Vagina (tissue), 2 donors: ENCODE measurements at regions not wholly inside any gene's neighbourhood (a gene's known extent, or its start where the extent isn't known, plus 50 kb on each side); places are given as distances from the start of the nearest gene placed in this dataset.

ENCODE experiments used
- DNase-seq, 2 donors: peaks; one replicate each; pipeline ENCODE4 v3.0.0-alpha.2; 2017; ENCODE audit errors: extremely low spot score in 2 of 2
- H3K27ac ChIP-seq: fragments of 200-600 bp; sonication (generic); one replicate; pipeline ENCODE4 v1.5.1; 2019
- H3K27me3 ChIP-seq: fragments of 200-600 bp; sonication (generic); one replicate; pipeline ENCODE4 v1.5.1; 2019
- H3K36me3 ChIP-seq, 2 donors: fragments of 200-600 bp; sonication (generic); one replicate each; pipeline ENCODE4 v1.5.1; 2017 to 2019
- H3K4me1 ChIP-seq: fragments of 200-600 bp; sonication (generic); one replicate; pipeline ENCODE4 v1.5.1; 2019
- H3K4me3 ChIP-seq, 2 donors: fragments of 200-600 bp; sonication (generic); 1 replicate in 1 of 2; 2 replicates in 1 of 2; pipeline ENCODE4 v1.5.1; 2016 to 2019
- H3K9me3 ChIP-seq: fragments of 200-600 bp; sonication (generic); one replicate; pipeline ENCODE4 v1.5.1; 2019
- CTCF ChIP-seq, 3 experiments: fragments of 450-650 bp in 2 of 3; fragments of 200-600 bp in 1 of 3; sonication (generic) in 1 of 3; IDR thresholded peaks; one replicate each; pipeline ENCODE4 v1.5.1; 2017 to 2019; ENCODE audit warnings: antibody characterized with exemption in 3 of 3, mild to moderate bottlenecking in 2 of 3, moderate library complexity in 2 of 3
- POLR2A ChIP-seq, 2 donors: fragments of 450-650 bp; IDR thresholded peaks; one replicate each; pipeline ENCODE4 v1.6.1; 2017; ENCODE audit warnings: antibody characterized with exemption in 2 of 2, mild to moderate bottlenecking in 2 of 2, moderate library complexity in 2 of 2
- POLR2AphosphoS5 ChIP-seq, 2 donors: sonication (generic); formaldehyde crosslinking; IDR thresholded peaks; one replicate each; pipeline ENCODE4 v1.9.0; 2017; ENCODE audit warnings: antibody characterized with exemption in 2 of 2, mild to moderate bottlenecking in 2 of 2, low read depth in 1 of 2; ENCODE audit not compliant: insufficient read depth in 1 of 2
- intact Hi-C: fragments of 100-400 bp; cut with DNase I; formaldehyde crosslinking; loops from one replicate; pipeline ENCODE4 v1.15.1; 2023

DNA sequence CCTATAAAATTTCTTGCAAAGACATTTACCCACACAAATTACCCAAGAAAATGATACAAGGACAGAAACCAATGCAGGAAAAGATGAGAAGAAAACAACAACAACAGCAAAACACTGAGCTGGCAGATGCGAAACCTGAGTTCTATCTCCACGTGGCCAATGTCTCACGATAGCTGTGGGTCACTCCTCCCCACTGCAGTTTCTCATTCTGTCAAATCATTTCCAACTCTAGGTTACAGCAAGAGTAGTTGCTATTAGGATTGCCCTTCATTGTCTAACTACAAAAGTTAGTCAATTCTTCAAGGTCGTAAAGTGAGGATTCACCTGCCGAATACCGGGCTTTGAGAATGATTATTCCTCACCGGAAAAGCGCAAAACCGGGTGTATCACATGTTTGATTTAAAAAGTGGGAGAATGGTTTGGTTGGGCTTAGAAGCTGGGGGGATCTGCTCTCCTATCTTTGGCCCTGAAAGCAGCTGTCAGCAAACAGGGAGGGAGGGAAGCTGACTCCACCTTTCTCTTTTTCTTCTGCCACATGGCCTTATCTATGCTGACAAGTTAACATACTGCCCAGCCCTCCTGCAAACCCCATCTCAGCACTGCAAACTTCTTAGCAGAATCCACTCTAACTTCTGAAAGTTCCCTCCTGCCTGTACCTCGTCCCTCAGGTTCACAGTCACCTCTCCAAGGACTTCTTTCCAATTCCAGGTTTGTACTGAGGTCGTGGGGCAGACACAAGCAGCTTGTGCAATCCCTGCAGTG is 473.0 kb downstream of the SOX11 start:
- intact Hi-C loops: no loop called here
- H3K4me3 ChIP-seq: no peak overlapping the region
- no peak for TF ChIP-seq POLR2AphosphoS5 (IDR thresholded peaks at IDR 0.05; ENCODE audit: insufficient read depth in 1 of 2, low read depth in 1 of 2)
- TF ChIP-seq POLR2A (IDR thresholded peaks at IDR 0.05): no peak
- TF ChIP-seq CTCF (IDR thresholded peaks at IDR 0.05): no peak
- no peak overlapping the region for H3K27ac ChIP-seq
- H3K36me3 ChIP-seq: no peaks in the 10 kb centered on the region
- no peaks in the 10 kb centered on the region for H3K27me3 ChIP-seq
- no peaks in the 10 kb centered on the region for H3K4me1 ChIP-seq
- no peaks in the 10 kb centered on the region for H3K9me3 ChIP-seq
- no peak for DNase-seq

DNA sequence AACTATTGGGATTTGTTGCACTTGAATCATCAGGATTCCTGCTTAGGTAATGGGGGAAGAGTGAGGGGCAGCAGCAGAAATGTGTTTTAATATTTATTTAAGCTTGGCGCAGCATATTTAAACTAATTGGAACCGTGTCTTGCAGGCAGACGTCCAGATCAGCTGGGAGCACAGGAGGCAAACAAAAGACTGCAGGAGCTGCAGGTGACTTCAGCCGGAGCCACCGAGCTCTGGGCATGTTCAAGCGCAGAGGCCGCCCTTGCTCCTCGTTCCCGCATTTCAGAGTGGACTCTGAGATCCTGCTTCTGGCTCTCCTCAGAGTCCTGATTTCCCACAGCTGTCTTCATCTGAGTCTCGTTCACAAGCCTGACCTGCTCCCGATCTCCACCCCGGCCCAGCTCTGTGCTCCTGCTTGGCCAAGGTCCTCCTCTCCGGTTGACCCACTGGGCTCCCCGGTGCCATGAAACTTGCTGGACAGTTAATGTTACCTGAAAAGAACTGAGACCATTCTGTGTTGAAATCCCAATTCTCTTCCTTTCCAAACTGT is 475.5 kb downstream of the SOX11 start:
- H3K9me3 ChIP-seq: no peaks in the 10 kb centered on the region
- TF ChIP-seq POLR2AphosphoS5 (IDR thresholded peaks at IDR 0.05; ENCODE audit: insufficient read depth in 1 of 2, low read depth in 1 of 2) (no peak), CTCF (IDR thresholded peaks at IDR 0.05) (no peak), POLR2A (IDR thresholded peaks at IDR 0.05) (no peak)
- intact Hi-C loops: no loop called here
- no peak for DNase-seq
- no peaks in the 10 kb centered on the region for H3K27me3 ChIP-seq
- H3K4me3 ChIP-seq: no peak overlapping the region
- H3K4me1 ChIP-seq: no peaks in the 10 kb centered on the region
- no peaks in the 10 kb centered on the region for H3K36me3 ChIP-seq
- no peak overlapping the region for H3K27ac ChIP-seq

GRCh38 chr2:6168485-6168884 is 476.3 kb downstream of the SOX11 start:
- intact Hi-C loops: no loop called here

DNA sequence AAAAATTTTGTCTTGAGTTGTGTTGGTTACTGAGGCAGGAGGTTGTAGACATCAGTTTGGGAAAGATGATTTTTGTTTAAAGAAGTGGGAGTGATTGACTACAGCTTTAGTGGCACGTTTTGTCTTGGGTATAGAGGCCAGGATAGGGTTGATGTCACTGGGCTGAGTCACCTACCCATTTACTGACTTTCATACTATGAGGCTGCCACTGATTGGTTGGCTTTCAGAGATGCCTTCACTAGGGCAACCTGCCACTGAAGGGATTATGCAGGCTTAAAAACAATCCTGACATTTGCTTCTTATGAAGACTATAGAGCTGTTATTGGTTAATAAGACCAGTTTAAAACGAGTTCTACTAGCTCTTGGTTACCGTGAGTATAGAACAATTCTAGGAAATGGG is 479.1 kb downstream of the SOX11 start:
- Histone ChIP-seq H3K9me3 (no peaks in the 10 kb centered on the region), H3K4me1 (no peaks in the 10 kb centered on the region), H3K27ac (no peak overlapping the region), H3K27me3 (no peaks in the 10 kb centered on the region), H3K4me3 (no peak overlapping the region), H3K36me3 (no peaks in the 10 kb centered on the region)
- TF ChIP-seq POLR2A (IDR thresholded peaks at IDR 0.05): no peak
- no peak for TF ChIP-seq CTCF (IDR thresholded peaks at IDR 0.05)
- no peak for TF ChIP-seq POLR2AphosphoS5 (IDR thresholded peaks at IDR 0.05; ENCODE audit: insufficient read depth in 1 of 2, low read depth in 1 of 2)
- intact Hi-C loops: no loop called here
- DNase-seq: no peak

More at GRCh38 chr2:6168485-6168884, 476.3 kb downstream of the SOX11 start:
- Histone ChIP-seq H3K4me1 (no peaks in the 10 kb centered on the region), H3K27me3 (no peaks in the 10 kb centered on the region), H3K4me3 (no peak overlapping the region), H3K9me3 (no peaks in the 10 kb centered on the region), H3K27ac (no peak overlapping the region), H3K36me3 (no peaks in the 10 kb centered on the region)
- DNase-seq: no peak
- TF ChIP-seq CTCF (IDR thresholded peaks at IDR 0.05) (no peak), POLR2A (IDR thresholded peaks at IDR 0.05) (no peak), POLR2AphosphoS5 (IDR thresholded peaks at IDR 0.05; ENCODE audit: insufficient read depth in 1 of 2, low read depth in 1 of 2) (no peak)

- H3K36me3 ChIP-seq: no peaks in the 10 kb centered on the region
- TF ChIP-seq POLR2A (IDR thresholded peaks at IDR 0.05) (no peak), POLR2AphosphoS5 (IDR thresholded peaks at IDR 0.05; ENCODE audit: insufficient read depth in 1 of 2, low read depth in 1 of 2) (no peak), CTCF (IDR thresholded peaks at IDR 0.05) (no peak)
- H3K4me1 ChIP-seq: peaks cover 10% of the 10 kb centered on the region
- H3K9me3 ChIP-seq: no peaks in the 10 kb centered on the region
- no peaks in the 10 kb centered on the region for H3K27me3 ChIP-seq
- H3K4me3 ChIP-seq: no peak overlapping the region
- intact Hi-C loops: no loop called here
- no peak overlapping the region for H3K27ac ChIP-seq
- no peak for DNase-seq
Measured at GRCh38 chr2:6177811-6178210, 485.6 kb downstream of the SOX11 start.
